Endothelial cell of umbilical vein (primary cell): ENCODE measurements at regions not wholly inside any gene's neighbourhood (a gene's known extent, or its start where the extent isn't known, plus 50 kb on each side); places are given as distances from the start of the nearest gene placed in this dataset.

Experiments used
- BruUV-seq: library from RNA; stranded (reverse); fragments of 400-500 nt; replicated peaks from 2 replicates; lab custom pipeline; 2021; lab: Mats Ljungman, UMichigan
- CTCF ChIA-PET: fragments of 300-600, 350-600 bp; sonication (Branson Sonifier 250); formaldehyde crosslinking; loops from one replicate; lab custom pipeline; 2021; ENCODE audit warnings: antibody characterized with exemption, inconsistent platforms; lab: Charles Lee
- POLR2A ChIA-PET: fragments of 300-600, 350-600 bp; sonication (Branson Sonifier 250); formaldehyde crosslinking; loops from one replicate; lab custom pipeline; 2021; ENCODE audit warnings: antibody characterized with exemption, inconsistent platforms; lab: Charles Lee
- DNase-seq: peaks from one replicate; pipeline ENCODE4 v3.0.0-alpha.2; 2011; ENCODE audit warnings: low read depth, low spot score
- FAIRE-seq: peaks from 2 replicates; lab custom pipeline; 2011; peaks lifted over from hg19 to GRCh38; lab: Jason Lieb, UNC
- H2AFZ ChIP-seq: 2 replicates; pipeline ENCODE4 v1.6.0; 2012; ENCODE audit warnings: low read depth, low read length, control low read depth, inconsistent platforms
- H3K27ac ChIP-seq: 2 replicates; pipeline ENCODE4 v1.5.1; 2011; ENCODE audit warnings: low read depth, mild to moderate bottlenecking, control low read depth, low read length, moderate library complexity; ENCODE audit not compliant: insufficient read depth
- H3K27me3 ChIP-seq, 2 experiments: 2 replicates each; pipeline versions ENCODE4 v1.6.0 to v1.6.1; 2011; ENCODE audit warnings: low read length in 2 of 2, mixed read lengths in 1 of 2; ENCODE audit not compliant: control insufficient read depth in 2 of 2, insufficient read depth in 2 of 2
- H3K36me3 ChIP-seq, 2 experiments: 2 replicates in 1 of 2; 3 replicates in 1 of 2; pipeline ENCODE4 v1.5.1; 2011; ENCODE audit warnings: low read length in 2 of 2, mild to moderate bottlenecking in 1 of 2, moderate library complexity in 1 of 2; ENCODE audit not compliant: control insufficient read depth in 2 of 2, insufficient read depth in 2 of 2; ENCODE audit errors: extremely low read depth in 1 of 2
- H3K4me1 ChIP-seq: 3 replicates; pipeline ENCODE4 v1.5.1; 2011; ENCODE audit warnings: mild to moderate bottlenecking, low read length; ENCODE audit not compliant: control insufficient read depth, insufficient read depth; ENCODE audit errors: extremely low read depth
- H3K4me2 ChIP-seq: 2 replicates; pipeline ENCODE4 v1.6.1; 2011; ENCODE audit warnings: low read length, control low read depth, mixed read lengths; ENCODE audit not compliant: insufficient read depth
- H3K4me3 ChIP-seq, 3 experiments: fragments of 200-600 bp in 1 of 3; sonication (generic), shearing (Covaris generic) in 1 of 3; replicated peaks in 1 of 3; 2 replicates each; pipeline ENCODE4 v1.5.1; 2011 to 2016; ENCODE audit warnings: control low read depth in 3 of 3, low read length in 3 of 3, mild to moderate bottlenecking in 2 of 3, inconsistent platforms in 1 of 3, low read depth in 1 of 3, moderate library complexity in 1 of 3; ENCODE audit not compliant: insufficient read depth in 1 of 3
- H3K79me2 ChIP-seq: 2 replicates; pipeline ENCODE4 v1.6.0; 2012; ENCODE audit warnings: low read length, inconsistent platforms; ENCODE audit not compliant: control insufficient read depth, insufficient read depth
- H3K9ac ChIP-seq: replicated peaks from 2 replicates; pipeline ENCODE3; 2011; ENCODE audit warnings: low read length, control low read depth; ENCODE audit not compliant: insufficient read depth; ENCODE audit errors: extremely low read depth
- H3K9me1 ChIP-seq: replicated peaks from 3 replicates; pipeline ENCODE4 v1.6.0; 2011; ENCODE audit warnings: mild to moderate bottlenecking, low read length; ENCODE audit not compliant: control insufficient read depth, insufficient read depth; ENCODE audit errors: extremely low read depth
- H3K9me3 ChIP-seq: replicated peaks from 2 replicates; pipeline ENCODE4 v1.5.1; 2012; ENCODE audit warnings: low read length, inconsistent platforms; ENCODE audit not compliant: control insufficient read depth, insufficient read depth
- H4K20me1 ChIP-seq: replicated peaks from 2 replicates; pipeline ENCODE3; 2011; ENCODE audit warnings: mild to moderate bottlenecking, low read length; ENCODE audit not compliant: control insufficient read depth, insufficient read depth; ENCODE audit errors: extremely low read depth
- EZH2 ChIP-seq: IDR thresholded peaks from 2 replicates; pipeline ENCODE4 v1.6.1; 2012; ENCODE audit warnings: borderline replicate concordance, low read depth, mild to moderate bottlenecking, moderate library complexity, low read length, inconsistent platforms; ENCODE audit not compliant: severe bottlenecking
- FOS ChIP-seq: IDR thresholded peaks from 2 replicates; pipeline ENCODE4 v1.6.1; 2011; ENCODE audit warnings: mild to moderate bottlenecking, low read length, moderate library complexity, borderline replicate concordance; ENCODE audit not compliant: insufficient read depth
- GATA2 ChIP-seq: IDR thresholded peaks from 2 replicates; pipeline ENCODE4 v1.7.0; 2011; ENCODE audit warnings: low read depth, mild to moderate bottlenecking, moderate library complexity, mixed read lengths, low read length; ENCODE audit not compliant: insufficient read length, insufficient read depth
- JUN ChIP-seq: IDR thresholded peaks from 2 replicates; pipeline ENCODE4 v1.6.1; 2011; ENCODE audit warnings: borderline replicate concordance, low read depth; ENCODE audit not compliant: insufficient read length, insufficient read depth
- MYC ChIP-seq: IDR thresholded peaks from one replicate; pipeline ENCODE4 v1.6.1; 2011; ENCODE audit warnings: mild to moderate bottlenecking, low read depth, low read length
- POLR2A ChIP-seq: IDR thresholded peaks from 2 replicates; pipeline ENCODE4 v1.6.1; 2012; ENCODE audit warnings: low read depth, mild to moderate bottlenecking, control low read depth, low read length
- POLR2AphosphoS5 ChIP-seq: IDR thresholded peaks from 2 replicates; pipeline ENCODE4 v1.6.1; 2012; ENCODE audit warnings: low read depth, mild to moderate bottlenecking, control low read depth, low read length, moderate library complexity; ENCODE audit not compliant: insufficient read depth
- dilution Hi-C: fragments of 300-500 bp; cut with MboI; formaldehyde crosslinking; loops from one replicate; pipeline ENCODE4 v1.15.0; 2019; ENCODE audit warnings: low sequenced_read_pairs; ENCODE audit not compliant: extremely low pct_ligation_motif_present
- intact Hi-C: fragments of 100-400 bp; cut with micrococcal nuclease; formaldehyde crosslinking; loops from one replicate; pipeline ENCODE4 v1.10.0; 2022
- TF ChIP-seq, protein P1 (sequence below), 2 donors: IDR thresholded peaks; 1 replicate in 1 of 2; 2 replicates in 1 of 2; pipeline ENCODE4 v1.5.1; 2011; ENCODE audit warnings: low read length in 2 of 2, mild to moderate bottlenecking in 2 of 2, moderate library complexity in 2 of 2, control low read depth in 1 of 2, inconsistent platforms in 1 of 2, low read depth in 1 of 2; ENCODE audit not compliant: insufficient read depth in 1 of 2; ENCODE audit errors: extremely low read depth in 1 of 2
- TF ChIP-seq, protein P2 (sequence below): IDR thresholded peaks from 2 replicates; pipeline ENCODE4 v1.6.1; 2011; ENCODE audit not compliant: insufficient read depth, insufficient read length

DNA sequence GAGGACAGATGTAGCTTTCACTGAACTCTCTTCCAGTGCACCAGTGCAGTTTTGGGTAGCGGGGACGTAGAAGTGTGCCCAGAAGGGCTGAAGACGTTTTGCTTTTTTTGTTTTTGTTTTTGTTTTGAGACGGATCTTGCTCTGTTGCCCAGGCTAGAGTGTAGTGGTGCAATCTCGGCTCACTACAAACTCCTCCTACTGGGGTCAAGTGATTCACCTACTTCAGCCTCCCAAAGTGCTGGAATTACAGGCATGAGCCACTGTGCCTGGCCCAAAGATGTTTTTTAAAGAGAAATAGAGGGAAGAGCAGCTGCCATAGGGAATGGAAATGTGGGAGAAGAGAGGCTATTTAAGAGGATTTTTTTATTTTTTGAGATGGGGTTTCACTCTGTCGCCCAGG is 74.4 kb upstream of the ACSL1 start:
- no peak for TF ChIP-seq JUN
- no peak for TF ChIP-seq POLR2A
- TF ChIP-seq MYC, result no peak
- TF ChIP-seq GATA2, result no peak
- no peak for TF ChIP-seq POLR2AphosphoS5
- no peak for TF ChIP-seq EZH2
- TF ChIP-seq, protein P1, sequence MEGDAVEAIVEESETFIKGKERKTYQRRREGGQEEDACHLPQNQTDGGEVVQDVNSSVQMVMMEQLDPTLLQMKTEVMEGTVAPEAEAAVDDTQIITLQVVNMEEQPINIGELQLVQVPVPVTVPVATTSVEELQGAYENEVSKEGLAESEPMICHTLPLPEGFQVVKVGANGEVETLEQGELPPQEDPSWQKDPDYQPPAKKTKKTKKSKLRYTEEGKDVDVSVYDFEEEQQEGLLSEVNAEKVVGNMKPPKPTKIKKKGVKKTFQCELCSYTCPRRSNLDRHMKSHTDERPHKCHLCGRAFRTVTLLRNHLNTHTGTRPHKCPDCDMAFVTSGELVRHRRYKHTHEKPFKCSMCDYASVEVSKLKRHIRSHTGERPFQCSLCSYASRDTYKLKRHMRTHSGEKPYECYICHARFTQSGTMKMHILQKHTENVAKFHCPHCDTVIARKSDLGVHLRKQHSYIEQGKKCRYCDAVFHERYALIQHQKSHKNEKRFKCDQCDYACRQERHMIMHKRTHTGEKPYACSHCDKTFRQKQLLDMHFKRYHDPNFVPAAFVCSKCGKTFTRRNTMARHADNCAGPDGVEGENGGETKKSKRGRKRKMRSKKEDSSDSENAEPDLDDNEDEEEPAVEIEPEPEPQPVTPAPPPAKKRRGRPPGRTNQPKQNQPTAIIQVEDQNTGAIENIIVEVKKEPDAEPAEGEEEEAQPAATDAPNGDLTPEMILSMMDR (IDR thresholded peaks at IDR 0.05; ENCODE audit: extremely low read depth in 1 of 2, insufficient read depth in 1 of 2, low read depth in 1 of 2, low read length in 2 of 2), result no peak
- TF ChIP-seq, protein P2, sequence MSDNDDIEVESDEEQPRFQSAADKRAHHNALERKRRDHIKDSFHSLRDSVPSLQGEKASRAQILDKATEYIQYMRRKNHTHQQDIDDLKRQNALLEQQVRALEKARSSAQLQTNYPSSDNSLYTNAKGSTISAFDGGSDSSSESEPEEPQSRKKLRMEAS, result no peak
- no peak for TF ChIP-seq FOS
- Histone ChIP-seq H3K27ac (no peak overlapping the region), H3K4me3 (no peak overlapping the region), H3K27me3 (no peaks in the 10 kb centered on the region), H4K20me1 (no peaks in the 10 kb centered on the region), H3K36me3 (no peaks in the 10 kb centered on the region), H3K79me2 (no peaks in the 10 kb centered on the region), H3K9me3 (no peaks in the 10 kb centered on the region), H3K4me2 (no peak overlapping the region), H3K4me1 (no peaks in the 10 kb centered on the region), H2AFZ (no peak overlapping the region), H3K9ac (no peak overlapping the region), H3K9me1 (no peaks in the 10 kb centered on the region)
- dilution Hi-C loops (no loop called here), intact Hi-C loops (loop anchor here (10.0 kb wide), 1 partner anchor 155 kb away; no protein-coding TSS in a partner anchor)
- CTCF ChIA-PET, result no interaction called here
- POLR2A ChIA-PET, result no interaction called here
- BruUV-seq, result no TSS peak
- FAIRE-seq (no peak), DNase-seq (no peak)
